Lower leg skin (tissue), 3 donors: ENCODE measurements at regions not wholly inside any gene's neighbourhood (a gene's known extent, or its start where the extent isn't known, plus 50 kb on each side); places are given as distances from the start of the nearest gene placed in this dataset.
"Not testable (repeated sequence)": the region's sequence is repeated elsewhere in the genome, so short reads cannot be mapped to it uniquely, and the experiment has no call there.

Experiments
- CTCF ChIP-seq, 3 donors: fragments of 450-650 bp; IDR thresholded peaks; one replicate each; pipeline ENCODE4 v1.5.1; 2016; ENCODE audit warnings: antibody characterized with exemption in 3 of 3, mild to moderate bottlenecking in 3 of 3, moderate library complexity in 2 of 3
- POLR2A ChIP-seq, 2 donors: fragments of 450-650 bp; IDR thresholded peaks; one replicate each; pipeline ENCODE4 v1.6.1; 2016 to 2017; ENCODE audit warnings: antibody characterized with exemption in 2 of 2, mild to moderate bottlenecking in 1 of 2, moderate library complexity in 1 of 2

GRCh38 chr9:41784006-41784405 lies 345.2 kb downstream of the CNTNAP3B start:
- TF ChIP-seq CTCF, POLR2A (IDR thresholded peaks at IDR 0.05): not testable (repeated sequence)
